CD14-positive monocyte (primary cell): ENCODE measurements at regions not wholly inside any gene's neighbourhood (a gene's known extent, or its start where the extent isn't known, plus 50 kb on each side); places are given as distances from the start of the nearest gene placed in this dataset.

Source experiments
- DNase-seq, 3 donors: peaks; one replicate each; pipeline ENCODE4 v3.0.0-alpha.2; 2011 to 2022
- H2AFZ ChIP-seq: 2 replicates; pipeline ENCODE4 v1.6.0; 2012; ENCODE audit warnings: mild to moderate bottlenecking, low read depth, low read length, inconsistent platforms; ENCODE audit not compliant: insufficient read depth, poor library complexity, severe bottlenecking
- H3K27ac ChIP-seq, 2 donors: 1 replicate in 1 of 2; 2 replicates in 1 of 2; pipeline ENCODE4 v1.5.1; 2012 to 2013; ENCODE audit warnings: low read length in 2 of 2, control low read depth in 1 of 2, inconsistent platforms in 1 of 2, low read depth in 1 of 2, mild to moderate bottlenecking in 1 of 2
- H3K27me3 ChIP-seq, 2 donors: one replicate each; pipeline versions ENCODE4 v1.6.0 to v1.6.1; 2011 to 2013; ENCODE audit warnings: low read length in 2 of 2; ENCODE audit not compliant: control insufficient read depth in 2 of 2, insufficient read depth in 2 of 2
- H3K36me3 ChIP-seq, 2 donors: replicated peaks in 1 of 2; 1 replicate in 1 of 2; 2 replicates in 1 of 2; pipeline versions ENCODE4 v1.5.1 to v1.6.1; 2012 to 2013; ENCODE audit warnings: low read length in 2 of 2, control low read depth in 1 of 2, inconsistent platforms in 1 of 2, mild to moderate bottlenecking in 1 of 2; ENCODE audit not compliant: insufficient read depth in 2 of 2, control insufficient read depth in 1 of 2
- H3K4me1 ChIP-seq, 2 donors: 1 replicate in 1 of 2; 2 replicates in 1 of 2; pipeline versions ENCODE4 v1.5.1 to v1.6.1; 2012 to 2013; ENCODE audit warnings: low read length in 2 of 2, control low read depth in 1 of 2, inconsistent platforms in 1 of 2, mild to moderate bottlenecking in 1 of 2, moderate library complexity in 1 of 2; ENCODE audit not compliant: insufficient read depth in 2 of 2, control insufficient read depth in 1 of 2
- H3K4me2 ChIP-seq: replicated peaks from 2 replicates; pipeline ENCODE3; 2012; ENCODE audit warnings: low read length, moderate library complexity, mild to moderate bottlenecking; ENCODE audit not compliant: poor library complexity, severe bottlenecking; ENCODE audit errors: extremely low read depth
- H3K4me3 ChIP-seq, 3 experiments: fragments of 200-600 bp in 1 of 3; sonication (generic) in 1 of 3; replicated peaks in 1 of 3; 1 replicate in 2 of 3; 2 replicates in 1 of 3; pipeline ENCODE4 v1.5.1; 2011 to 2013; ENCODE audit warnings: low read length in 3 of 3, mild to moderate bottlenecking in 3 of 3, control low read depth in 2 of 3, low read depth in 2 of 3, inconsistent platforms in 1 of 3, moderate library complexity in 1 of 3
- H3K79me2 ChIP-seq: 2 replicates; pipeline ENCODE4 v1.6.0; 2012; ENCODE audit warnings: mild to moderate bottlenecking, control low read depth, inconsistent platforms, low read length, moderate library complexity; ENCODE audit not compliant: insufficient read depth
- H3K9ac ChIP-seq: 2 replicates; pipeline ENCODE4 v1.6.0; 2017; ENCODE audit warnings: low read length, mild to moderate bottlenecking; ENCODE audit not compliant: insufficient read depth, poor library complexity, severe bottlenecking
- H3K9me3 ChIP-seq, 2 donors: replicated peaks in 1 of 2; 1 replicate in 1 of 2; 2 replicates in 1 of 2; pipeline versions ENCODE4 v1.5.1 to v1.6.1; 2012 to 2013; ENCODE audit warnings: low read length in 2 of 2, control low read depth in 1 of 2; ENCODE audit not compliant: control insufficient read depth in 1 of 2, insufficient read depth in 1 of 2
- H4K20me1 ChIP-seq: 2 replicates; pipeline ENCODE4 v1.6.0; 2012; ENCODE audit warnings: mild to moderate bottlenecking, low read length, control low read depth, moderate library complexity; ENCODE audit not compliant: insufficient read depth
- H3K27ac Mint-ChIP-seq, 7 donors: one replicate each; pipeline ENCODE4 v1.8.0; 2020; ENCODE audit warnings: mild to moderate bottlenecking in 7 of 7, mixed read lengths in 7 of 7, moderate library complexity in 6 of 7, inconsistent platforms in 2 of 7
- H3K27me3 Mint-ChIP-seq, 3 donors: one replicate each; pipeline ENCODE4 v1.8.0; 2021 to 2022; ENCODE audit warnings: low read depth in 3 of 3, mild to moderate bottlenecking in 3 of 3, mixed read lengths in 3 of 3, moderate library complexity in 3 of 3, inconsistent platforms in 1 of 3
- H3K36me3 Mint-ChIP-seq, 2 donors: one replicate each; pipeline ENCODE4 v1.8.0; 2020; ENCODE audit warnings: mixed read lengths in 2 of 2, inconsistent platforms in 1 of 2, mild to moderate bottlenecking in 1 of 2
- H3K4me1 Mint-ChIP-seq: one replicate; pipeline ENCODE4 v1.8.0; 2020; ENCODE audit warnings: mild to moderate bottlenecking, mixed read lengths
- H3K4me3 Mint-ChIP-seq, 2 donors: one replicate each; pipeline ENCODE4 v1.8.0; 2020; ENCODE audit warnings: mild to moderate bottlenecking in 2 of 2, mixed read lengths in 2 of 2, moderate library complexity in 1 of 2
- H3K9me3 Mint-ChIP-seq, 7 donors: one replicate each; pipeline ENCODE4 v1.8.0; 2020 to 2022; ENCODE audit warnings: mixed read lengths in 7 of 7, mild to moderate bottlenecking in 6 of 7, moderate library complexity in 6 of 7, inconsistent platforms in 2 of 7
- CTCF ChIP-seq: fragments of 200-600 bp; IDR thresholded peaks from one replicate; pipeline ENCODE4 v1.8.0; 2022; ENCODE audit warnings: antibody characterized with exemption, mild to moderate bottlenecking
- WGBS: methylation state at CpG from one replicate; pipeline ENCODE4 v1.1.5; 2013; ENCODE audit warnings: missing lambda C conversion rate; ENCODE audit not compliant: insufficient coverage; 5-methylcytosine and 5-hydroxymethylcytosine counted together
- intact Hi-C, 2 donors: fragments of 100-400 bp; cut with micrococcal nuclease; formaldehyde crosslinking; loops; one replicate each; pipeline versions ENCODE4 v1.15.0 to v1.15.1; 2023

- no peaks in the 10 kb centered on the region for H3K27me3 Mint-ChIP-seq
- no peaks in the 10 kb centered on the region for H3K4me1 ChIP-seq
- H3K4me2 ChIP-seq = no peak overlapping the region
- H4K20me1 ChIP-seq = no peaks in the 10 kb centered on the region
- H3K9me3 Mint-ChIP-seq = peaks cover 16 to 65% (median 56%) of the 10 kb centered on the region in 7 donors
- H3K36me3 Mint-ChIP-seq = no peaks in the 10 kb centered on the region
- H3K9ac ChIP-seq = no peak overlapping the region
- no peak for DNase-seq
- no peak overlapping the region for H3K27ac Mint-ChIP-seq
- H3K9me3 ChIP-seq = peaks cover 51 to 64% of the 10 kb centered on the region in 2 donors
- H3K27ac ChIP-seq = no peak overlapping the region
- H2AFZ ChIP-seq = no peak overlapping the region
- no peak overlapping the region for H3K4me3 Mint-ChIP-seq
- intact Hi-C loops = no loop called here
- no peak overlapping the region for H3K4me3 ChIP-seq
- no peak for TF ChIP-seq CTCF
- H3K27me3 ChIP-seq = no peaks in the 10 kb centered on the region
- H3K4me1 Mint-ChIP-seq = no peaks in the 10 kb centered on the region
- 88% methylated on average over 12 of the region's 24 CpGs for WGBS
- H3K36me3 ChIP-seq = no peaks in the 10 kb centered on the region
- no peaks in the 10 kb centered on the region for H3K79me2 ChIP-seq
Observed at GRCh38 chr7:4343272-4344247, 338.5 kb upstream of the FOXK1 start.

- no peaks in the 10 kb centered on the region for H3K27me3 ChIP-seq
- no peaks in the 10 kb centered on the region for H3K4me1 Mint-ChIP-seq
- no peak for DNase-seq
- H3K79me2 ChIP-seq = no peaks in the 10 kb centered on the region
- no peak overlapping the region for H3K27ac ChIP-seq
- H3K36me3 ChIP-seq = no peaks in the 10 kb centered on the region
- H3K9ac ChIP-seq = no peak overlapping the region
- H3K4me3 Mint-ChIP-seq = no peak overlapping the region
- no peaks in the 10 kb centered on the region for H4K20me1 ChIP-seq
- H3K27me3 Mint-ChIP-seq = no peaks in the 10 kb centered on the region
- WGBS = 81% methylated on average over 3 of the region's 5 CpGs
- H3K27ac Mint-ChIP-seq = no peak overlapping the region
- no peaks in the 10 kb centered on the region for H3K36me3 Mint-ChIP-seq
- H3K4me2 ChIP-seq = no peak overlapping the region
- H3K9me3 ChIP-seq = peaks cover 39 to 59% of the 10 kb centered on the region in 2 donors
- no peaks in the 10 kb centered on the region for H3K4me1 ChIP-seq
- no peak for TF ChIP-seq CTCF
- no peak overlapping the region for H2AFZ ChIP-seq
- intact Hi-C loops = no loop called here
- peaks cover 11 to 72% (median 54%) of the 10 kb centered on the region in 7 donors for H3K9me3 Mint-ChIP-seq
- H3K4me3 ChIP-seq = no peak overlapping the region
Observed at GRCh38 chr7:4345004-4345403, 337.1 kb upstream of the FOXK1 start.
